ENCODE measurements at regions not wholly inside any gene's neighbourhood (a gene's known extent, or its start where the extent isn't known, plus 50 kb on each side); places are given as distances from the start of the nearest gene placed in this dataset.
A peak's percentile ranks its signal among the peaks of the same experiment; 100 is the strongest.
"Not testable (repeated sequence)": the region's sequence is repeated elsewhere in the genome, so short reads cannot be mapped to it uniquely, and the experiment has no call there.

DNA sequence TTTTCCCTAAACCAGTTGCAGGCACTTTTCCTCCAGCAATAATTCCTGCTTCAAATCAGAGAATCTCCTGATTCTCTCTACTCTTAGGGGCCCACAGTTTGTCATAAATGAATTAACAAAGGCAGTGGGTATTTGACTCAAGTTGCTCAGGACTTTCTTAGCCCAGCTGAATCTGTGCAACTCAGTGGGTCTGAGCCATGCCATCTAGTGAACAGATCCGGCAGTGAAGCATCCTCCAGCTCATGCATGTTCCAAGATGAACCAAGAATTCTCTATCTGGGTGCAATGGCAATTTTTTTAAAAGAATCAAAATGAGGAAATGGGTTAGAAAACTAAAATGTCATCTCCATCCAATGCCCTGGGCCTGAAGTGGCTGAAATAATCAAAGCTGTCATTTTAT lies 575.2 kb upstream of the CDH11 start:
- H3K27ac ChIP-seq (ENCODE audit: low read depth, low read length, poor library complexity, severe bottlenecking), result no peak overlapping the region
- H2AFZ ChIP-seq (ENCODE audit: low read length), result no peak overlapping the region
- no peaks in the 10 kb centered on the region for H3K4me1 ChIP-seq (ENCODE audit: insufficient read depth, low read length, poor library complexity, severe bottlenecking)
- POLR2A ChIA-PET, result no interaction called here
- no peaks in the 10 kb centered on the region for H3K36me3 ChIP-seq (ENCODE audit: insufficient read depth, low read length)
- no peak overlapping the region for H3K4me3 ChIP-seq (ENCODE audit: low read depth, low read length, poor library complexity, severe bottlenecking)
- no peaks in the 10 kb centered on the region for H3K9me2 ChIP-seq (ENCODE audit: insufficient read depth, low read length)
- CTCF ChIA-PET (ENCODE audit: unreplicated experiment), result no interaction called here
- no peaks in the 10 kb centered on the region for H4K20me1 ChIP-seq (ENCODE audit: insufficient read depth, low read length)
- intact Hi-C loops (cut with micrococcal nuclease; ENCODE audit: unreplicated experiment), result no loop called here
- DNase-seq (ENCODE audit: low spot score), result no peak
- no peaks in the 10 kb centered on the region for H3K9me3 ChIP-seq (ENCODE audit: low read length)
- H3K79me2 ChIP-seq (ENCODE audit: insufficient read depth, low read depth, low read length), result no peaks in the 10 kb centered on the region
- H3K4me2 ChIP-seq (ENCODE audit: low read length), result no peak overlapping the region
- BruUV-seq (replicated peaks), result no TSS peak
- TF ChIP-seq, protein P1, sequence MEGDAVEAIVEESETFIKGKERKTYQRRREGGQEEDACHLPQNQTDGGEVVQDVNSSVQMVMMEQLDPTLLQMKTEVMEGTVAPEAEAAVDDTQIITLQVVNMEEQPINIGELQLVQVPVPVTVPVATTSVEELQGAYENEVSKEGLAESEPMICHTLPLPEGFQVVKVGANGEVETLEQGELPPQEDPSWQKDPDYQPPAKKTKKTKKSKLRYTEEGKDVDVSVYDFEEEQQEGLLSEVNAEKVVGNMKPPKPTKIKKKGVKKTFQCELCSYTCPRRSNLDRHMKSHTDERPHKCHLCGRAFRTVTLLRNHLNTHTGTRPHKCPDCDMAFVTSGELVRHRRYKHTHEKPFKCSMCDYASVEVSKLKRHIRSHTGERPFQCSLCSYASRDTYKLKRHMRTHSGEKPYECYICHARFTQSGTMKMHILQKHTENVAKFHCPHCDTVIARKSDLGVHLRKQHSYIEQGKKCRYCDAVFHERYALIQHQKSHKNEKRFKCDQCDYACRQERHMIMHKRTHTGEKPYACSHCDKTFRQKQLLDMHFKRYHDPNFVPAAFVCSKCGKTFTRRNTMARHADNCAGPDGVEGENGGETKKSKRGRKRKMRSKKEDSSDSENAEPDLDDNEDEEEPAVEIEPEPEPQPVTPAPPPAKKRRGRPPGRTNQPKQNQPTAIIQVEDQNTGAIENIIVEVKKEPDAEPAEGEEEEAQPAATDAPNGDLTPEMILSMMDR (conservative IDR thresholded peaks at IDR 0.05; ENCODE audit: low read length), result peak; percentile 31; the same call in 1 of the 2 replicates
- TF ChIP-seq EZH2phosphoT487 (IDR thresholded peaks at IDR 0.05; ENCODE audit: borderline replicate concordance, low read depth, low read length), result no peak

DNA sequence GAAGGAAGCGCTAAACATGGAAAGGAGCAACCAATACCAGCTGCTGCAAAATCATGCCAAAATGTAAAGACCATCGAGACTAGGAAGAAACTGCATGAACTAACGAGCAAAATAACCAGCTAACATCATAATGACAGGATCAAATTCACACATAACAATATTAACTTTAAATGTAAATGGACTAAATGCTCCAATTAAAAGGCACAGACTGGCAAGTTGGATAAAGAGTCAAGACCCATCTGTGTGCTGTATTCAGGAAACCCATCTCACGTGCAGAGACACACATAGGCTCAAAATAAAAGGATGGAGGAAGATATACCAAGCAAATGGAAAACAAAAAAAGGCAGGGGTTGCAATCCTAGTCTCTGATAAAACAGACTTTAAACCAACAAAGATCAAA lies 570.0 kb upstream of the CDH11 start:
- H3K27ac ChIP-seq (ENCODE audit: low read depth, low read length, poor library complexity, severe bottlenecking); H3K4me2 ChIP-seq (ENCODE audit: low read length); H3K36me3 ChIP-seq (ENCODE audit: insufficient read depth, low read length); BruUV-seq (replicated peaks); CTCF ChIA-PET (ENCODE audit: unreplicated experiment); POLR2A ChIA-PET; H3K9me3 ChIP-seq (ENCODE audit: low read length); DNase-seq (ENCODE audit: low spot score); H2AFZ ChIP-seq (ENCODE audit: low read length); H3K79me2 ChIP-seq (ENCODE audit: insufficient read depth, low read depth, low read length); H3K4me3 ChIP-seq (ENCODE audit: low read depth, low read length, poor library complexity, severe bottlenecking); intact Hi-C loops (cut with micrococcal nuclease; ENCODE audit: unreplicated experiment); H4K20me1 ChIP-seq (ENCODE audit: insufficient read depth, low read length); H3K9me2 ChIP-seq (ENCODE audit: insufficient read depth, low read length): not testable (repeated sequence)
- peaks cover 15% of the 10 kb centered on the region for H3K4me1 ChIP-seq (ENCODE audit: insufficient read depth, low read length, poor library complexity, severe bottlenecking)

DNA sequence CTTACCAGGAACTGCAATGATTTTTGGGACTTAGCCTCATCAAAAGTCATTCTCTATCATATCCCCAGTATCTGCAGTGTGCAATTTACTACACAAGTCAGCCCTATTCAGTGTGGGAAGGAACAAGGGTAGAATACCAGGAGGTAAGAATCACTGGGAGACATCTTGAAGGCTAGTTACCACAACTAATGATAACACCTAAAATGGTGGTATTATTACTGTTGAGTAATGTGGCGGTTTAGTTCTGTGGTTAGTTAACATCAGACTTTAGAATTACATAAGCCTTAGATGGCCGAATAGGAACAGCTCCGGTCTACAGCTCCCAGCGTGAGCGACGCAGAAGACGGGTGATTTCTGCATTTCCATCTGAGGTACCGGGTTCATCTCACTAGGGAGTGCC lies 567.9 kb upstream of the CDH11 start:
- Histone ChIP-seq H3K4me3 (ENCODE audit: low read depth, low read length, poor library complexity, severe bottlenecking) (no peak overlapping the region), H3K36me3 (ENCODE audit: insufficient read depth, low read length) (no peaks in the 10 kb centered on the region), H2AFZ (ENCODE audit: low read length) (no peak overlapping the region), H3K4me2 (ENCODE audit: low read length) (no peak overlapping the region), H3K4me1 (ENCODE audit: insufficient read depth, low read length, poor library complexity, severe bottlenecking) (peaks cover 15% of the 10 kb centered on the region), H3K9me2 (ENCODE audit: insufficient read depth, low read length) (no peaks in the 10 kb centered on the region), H3K79me2 (ENCODE audit: insufficient read depth, low read depth, low read length) (no peaks in the 10 kb centered on the region), H4K20me1 (ENCODE audit: insufficient read depth, low read length) (no peaks in the 10 kb centered on the region), H3K9me3 (ENCODE audit: low read length) (no peaks in the 10 kb centered on the region; the same call in 1 of the 2 replicates), H3K27ac (ENCODE audit: low read depth, low read length, poor library complexity, severe bottlenecking) (no peak overlapping the region)
- ChIA-PET POLR2A (interaction anchor here (0.7 kb wide), 1 partner anchor 616 kb away, joined by 3 read pairs; no protein-coding TSS in a partner anchor), CTCF (ENCODE audit: unreplicated experiment) (interaction anchor here (0.6 kb wide), 1 partner anchor 144 kb away, joined by 4 read pairs; no protein-coding TSS in a partner anchor)
- DNase-seq (ENCODE audit: low spot score), result no peak
- no TSS peak for BruUV-seq (replicated peaks)
- TF ChIP-seq EZH2phosphoT487 (IDR thresholded peaks at IDR 0.05; ENCODE audit: borderline replicate concordance, low read depth, low read length), result no peak
- TF ChIP-seq, protein P1 (conservative IDR thresholded peaks at IDR 0.05; ENCODE audit: low read length), result no peak
- intact Hi-C loops (cut with micrococcal nuclease; ENCODE audit: unreplicated experiment), result no loop called here
